ENCODE measurements at regions not wholly inside any gene's neighbourhood (a gene's known extent, or its start where the extent isn't known, plus 50 kb on each side); places are given as distances from the start of the nearest gene placed in this dataset.

GRCh38 chr7:156480671-156481070 is 159.9 kb upstream of the RNF32 start:
- TF ChIP-seq POLR2A (IDR thresholded peaks at IDR 0.05), result no peak
- TF ChIP-seq CTCF (IDR thresholded peaks at IDR 0.05 in 8 of 11, conservative IDR thresholded peaks at IDR 0.05 in 3 of 11), result no peak
